ENCODE measurements at regions not wholly inside any gene's neighbourhood (a gene's known extent, or its start where the extent isn't known, plus 50 kb on each side); places are given as distances from the start of the nearest gene placed in this dataset.

DNA sequence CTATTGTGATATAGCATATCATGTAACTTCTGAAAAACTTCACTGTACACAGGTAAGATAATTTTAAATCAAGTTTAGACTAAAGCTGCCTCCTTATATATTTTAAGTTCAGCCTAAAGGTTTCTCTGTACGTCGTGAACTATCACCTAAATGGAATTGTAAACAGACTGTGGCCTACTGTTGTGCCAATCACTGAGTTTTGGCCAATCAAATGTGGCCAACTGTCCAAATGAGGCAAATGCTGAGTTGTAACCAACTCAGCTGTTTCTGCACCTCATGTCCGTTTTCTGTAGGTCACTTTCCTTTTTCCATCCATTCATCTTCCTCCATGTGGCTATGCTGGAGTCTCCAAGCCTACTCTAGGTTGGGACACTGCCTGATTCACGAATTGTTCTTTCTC is 63.7 kb upstream of the ST6GALNAC3 start:
- POLR2A ChIA-PET = no interaction called here
- intact Hi-C loops (cut with micrococcal nuclease) = no loop called here
- CTCF ChIA-PET = no interaction called here

GRCh38 chr1:76012341-76013205 is 62.0 kb upstream of the ST6GALNAC3 start:
- intact Hi-C loops (cut with micrococcal nuclease) = no loop called here
- Histone ChIP-seq H3K9me3 (ENCODE audit: control insufficient read depth in 2 of 3, low read length in 3 of 3) (no peaks in the 10 kb centered on the region), H3K4me3 (ENCODE audit: low read length) (no peak overlapping the region), H3K27me3 (ENCODE audit: control insufficient read depth in 2 of 2, insufficient read depth in 2 of 2, low read length in 2 of 2) (no peaks in the 10 kb centered on the region), H3K36me3 (ENCODE audit: control insufficient read depth in 2 of 3, insufficient read depth in 3 of 3, low read length in 3 of 3) (no peaks in the 10 kb centered on the region), H3K4me1 (ENCODE audit: control insufficient read depth in 2 of 2, insufficient read depth in 2 of 2, low read length in 2 of 2) (no peaks in the 10 kb centered on the region), H3K27ac (ENCODE audit: low read depth, low read length) (no peak overlapping the region)
- DNase-seq (no peak), ATAC-seq (no peak)
- ChIA-PET POLR2A (no interaction called here), CTCF (no interaction called here)
- Mint-ChIP-seq H3K9me3 (peaks cover 0 to 1% (median 0%) of the 10 kb centered on the region in 11 donors), H3K4me1 (no peaks in the 10 kb centered on the region), H3K4me3 (no peak overlapping the region), H3K27ac (no peak overlapping the region), H3K36me3 (peaks cover 0 to 8% (median 0%) of the 10 kb centered on the region in 5 donors), H3K27me3 (no peaks in the 10 kb centered on the region)

More for the DNA sequence above, 63.7 kb upstream of the ST6GALNAC3 start:
- H3K9me3 ChIP-seq (ENCODE audit: control insufficient read depth in 2 of 3, low read length in 3 of 3) = no peaks in the 10 kb centered on the region
- H3K27ac ChIP-seq (ENCODE audit: low read depth, low read length) = no peak overlapping the region
- no peak for DNase-seq
- Mint-ChIP-seq H3K4me3 (no peak overlapping the region), H3K4me1 (no peaks in the 10 kb centered on the region), H3K27ac (no peak overlapping the region), H3K27me3 (no peaks in the 10 kb centered on the region), H3K9me3 (peaks cover 0 to 1% (median 0%) of the 10 kb centered on the region in 11 donors), H3K36me3 (peaks cover 0 to 8% (median 0%) of the 10 kb centered on the region in 5 donors)
- no peaks in the 10 kb centered on the region for H3K4me1 ChIP-seq (ENCODE audit: control insufficient read depth in 2 of 2, insufficient read depth in 2 of 2, low read length in 2 of 2)
- H3K27me3 ChIP-seq (ENCODE audit: control insufficient read depth in 2 of 2, insufficient read depth in 2 of 2, low read length in 2 of 2) = no peaks in the 10 kb centered on the region
- no peak for ATAC-seq
- H3K4me3 ChIP-seq (ENCODE audit: low read length) = no peak overlapping the region
- H3K36me3 ChIP-seq (ENCODE audit: control insufficient read depth in 2 of 3, insufficient read depth in 3 of 3, low read length in 3 of 3) = no peaks in the 10 kb centered on the region

DNA sequence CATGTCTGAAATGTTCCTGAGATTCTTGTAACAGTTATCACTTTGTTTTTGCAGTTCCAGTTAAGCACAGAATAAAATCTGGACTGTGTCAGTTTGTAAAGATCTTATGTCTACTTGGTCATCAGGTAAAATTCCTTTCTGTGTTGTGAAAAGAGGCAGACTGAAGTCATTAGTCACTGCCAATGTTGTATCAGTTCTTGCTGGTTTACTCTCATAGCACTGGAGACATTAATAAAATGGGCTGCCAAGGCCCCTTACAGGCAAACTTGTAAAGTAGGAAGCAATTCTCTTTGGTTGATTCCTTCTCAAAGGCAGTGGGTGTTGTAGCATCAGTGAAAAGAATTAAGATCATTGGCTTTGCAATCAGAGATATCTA is 61.4 kb upstream of the ST6GALNAC3 start:
- intact Hi-C loops (cut with micrococcal nuclease) = no loop called here
- H3K4me3 ChIP-seq (ENCODE audit: low read length) = no peak overlapping the region
- H3K27ac Mint-ChIP-seq = no peak overlapping the region
- no peaks in the 10 kb centered on the region for H3K27me3 Mint-ChIP-seq
- ChIA-PET CTCF (no interaction called here), POLR2A (no interaction called here)
- no peaks in the 10 kb centered on the region for H3K36me3 ChIP-seq (ENCODE audit: control insufficient read depth in 2 of 3, insufficient read depth in 3 of 3, low read length in 3 of 3)
- DNase-seq (no peak), ATAC-seq (no peak)
- H3K36me3 Mint-ChIP-seq = peaks cover 0 to 8% (median 0%) of the 10 kb centered on the region in 5 donors
- H3K4me3 Mint-ChIP-seq = no peak overlapping the region
- H3K9me3 ChIP-seq (ENCODE audit: control insufficient read depth in 2 of 3, low read length in 3 of 3) = no peaks in the 10 kb centered on the region
- H3K27ac ChIP-seq (ENCODE audit: low read depth, low read length) = no peak overlapping the region
- no peaks in the 10 kb centered on the region for H3K27me3 ChIP-seq (ENCODE audit: control insufficient read depth in 2 of 2, insufficient read depth in 2 of 2, low read length in 2 of 2)
- H3K4me1 Mint-ChIP-seq = peaks cover 0 to 2% (median 0%) of the 10 kb centered on the region in 7 donors
- H3K4me1 ChIP-seq (ENCODE audit: control insufficient read depth in 2 of 2, insufficient read depth in 2 of 2, low read length in 2 of 2) = no peaks in the 10 kb centered on the region
- peaks cover 0 to 1% (median 0%) of the 10 kb centered on the region in 11 donors for H3K9me3 Mint-ChIP-seq

DNA sequence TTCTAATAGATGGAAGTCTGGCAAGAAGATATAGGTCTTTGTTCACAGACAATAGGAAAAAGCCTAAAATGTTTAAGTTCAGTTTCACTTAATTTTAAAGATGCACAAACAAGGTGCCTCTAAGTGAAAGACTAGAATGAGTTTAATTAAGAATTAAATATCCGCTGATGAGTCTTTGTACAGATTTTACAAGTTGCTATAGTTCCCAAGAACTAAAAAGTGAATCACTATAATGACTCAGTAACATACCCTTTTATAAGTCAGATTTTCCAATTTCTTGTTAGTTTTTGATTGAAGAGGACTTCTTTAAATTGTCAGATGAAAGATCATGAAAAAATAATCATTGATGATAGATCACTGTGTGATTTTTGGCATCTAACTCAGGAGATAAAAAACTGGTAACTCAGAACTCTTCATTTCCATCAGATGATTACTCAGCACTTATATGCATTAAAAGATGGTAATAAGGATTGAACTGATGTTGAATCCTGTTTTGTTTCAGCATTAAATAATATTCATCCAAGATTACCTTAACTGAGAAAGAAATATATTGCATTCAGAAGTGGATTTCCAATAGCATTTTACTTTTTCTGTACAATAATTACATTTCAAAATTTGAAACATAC is 59.0 kb upstream of the ST6GALNAC3 start:
- Histone ChIP-seq H3K4me3 (ENCODE audit: low read length) (no peak overlapping the region), H3K27me3 (ENCODE audit: control insufficient read depth in 2 of 2, insufficient read depth in 2 of 2, low read length in 2 of 2) (no peaks in the 10 kb centered on the region), H3K36me3 (ENCODE audit: control insufficient read depth in 2 of 3, insufficient read depth in 3 of 3, low read length in 3 of 3) (no peaks in the 10 kb centered on the region), H3K27ac (ENCODE audit: low read depth, low read length) (no peak overlapping the region), H3K9me3 (ENCODE audit: control insufficient read depth in 2 of 3, low read length in 3 of 3) (no peaks in the 10 kb centered on the region), H3K4me1 (ENCODE audit: control insufficient read depth in 2 of 2, insufficient read depth in 2 of 2, low read length in 2 of 2) (no peaks in the 10 kb centered on the region)
- H3K36me3 Mint-ChIP-seq = peaks cover 0 to 3% (median 0%) of the 10 kb centered on the region in 5 donors
- no peak for DNase-seq
- no peak for ATAC-seq
- ChIA-PET CTCF (no interaction called here), POLR2A (no interaction called here)
- peaks cover 0 to 2% (median 0%) of the 10 kb centered on the region in 5 donors for H3K27me3 Mint-ChIP-seq
- no peak overlapping the region for H3K4me3 Mint-ChIP-seq
- H3K27ac Mint-ChIP-seq = no peak overlapping the region
- peaks cover 0 to 8% (median 0%) of the 10 kb centered on the region in 7 donors for H3K4me1 Mint-ChIP-seq
- H3K9me3 Mint-ChIP-seq = peaks cover 0 to 1% (median 0%) of the 10 kb centered on the region in 11 donors
- intact Hi-C loops (cut with micrococcal nuclease) = no loop called here

- H3K36me3 Mint-ChIP-seq = peaks cover 0 to 3% (median 0%) of the 10 kb centered on the region in 5 donors
- CTCF ChIA-PET = no interaction called here
- intact Hi-C loops (cut with micrococcal nuclease) = no loop called here
Observed at GRCh38 chr1:76018045-76018444, 56.5 kb upstream of the ST6GALNAC3 start.

GRCh38 chr1:76021846-76022245 is 52.7 kb upstream of the ST6GALNAC3 start:
- Histone ChIP-seq H3K27me3 (ENCODE audit: control insufficient read depth in 2 of 2, insufficient read depth in 2 of 2, low read length in 2 of 2) (no peaks in the 10 kb centered on the region), H3K9me3 (ENCODE audit: control insufficient read depth in 2 of 3, low read length in 3 of 3) (no peaks in the 10 kb centered on the region), H3K4me1 (ENCODE audit: control insufficient read depth in 2 of 2, insufficient read depth in 2 of 2, low read length in 2 of 2) (peaks cover 0 to 6% of the 10 kb centered on the region in 2 donors), H3K4me3 (ENCODE audit: low read length) (no peak overlapping the region), H3K27ac (ENCODE audit: low read depth, low read length) (no peak overlapping the region), H3K36me3 (ENCODE audit: control insufficient read depth in 2 of 3, insufficient read depth in 3 of 3, low read length in 3 of 3) (no peaks in the 10 kb centered on the region)
- ChIA-PET POLR2A (no interaction called here), CTCF (no interaction called here)
- intact Hi-C loops (cut with micrococcal nuclease) = no loop called here
- no peak for ATAC-seq
- H3K4me3 Mint-ChIP-seq = no peak overlapping the region
- no peak overlapping the region for H3K27ac Mint-ChIP-seq
- no peak for DNase-seq
- H3K4me1 Mint-ChIP-seq = peaks cover 2 to 38% (median 14%) of the 10 kb centered on the region in 7 donors
- H3K27me3 Mint-ChIP-seq = peaks cover 0 to 7% (median 7%) of the 10 kb centered on the region in 5 donors
- H3K36me3 Mint-ChIP-seq = no peaks in the 10 kb centered on the region
- H3K9me3 Mint-ChIP-seq = no peaks in the 10 kb centered on the region

More at GRCh38 chr1:76018045-76018444, 56.5 kb upstream of the ST6GALNAC3 start:
- no peak overlapping the region for H3K27ac Mint-ChIP-seq
- Histone ChIP-seq H3K36me3 (ENCODE audit: control insufficient read depth in 2 of 3, insufficient read depth in 3 of 3, low read length in 3 of 3) (no peaks in the 10 kb centered on the region), H3K4me3 (ENCODE audit: low read length) (no peak overlapping the region), H3K27ac (ENCODE audit: low read depth, low read length) (no peak overlapping the region), H3K9me3 (ENCODE audit: control insufficient read depth in 2 of 3, low read length in 3 of 3) (no peaks in the 10 kb centered on the region), H3K4me1 (ENCODE audit: control insufficient read depth in 2 of 2, insufficient read depth in 2 of 2, low read length in 2 of 2) (peaks cover 0 to 6% of the 10 kb centered on the region in 2 donors), H3K27me3 (ENCODE audit: control insufficient read depth in 2 of 2, insufficient read depth in 2 of 2, low read length in 2 of 2) (no peaks in the 10 kb centered on the region)
- DNase-seq (no peak), ATAC-seq (no peak)
- peaks cover 0 to 3% (median 0%) of the 10 kb centered on the region in 5 donors for H3K27me3 Mint-ChIP-seq
- H3K4me3 Mint-ChIP-seq = no peak overlapping the region
- POLR2A ChIA-PET = no interaction called here
- peaks cover 0 to 1% (median 0%) of the 10 kb centered on the region in 11 donors for H3K9me3 Mint-ChIP-seq
- H3K4me1 Mint-ChIP-seq = peaks cover 0 to 13% (median 0%) of the 10 kb centered on the region in 7 donors
